ENCODE measurements at regions not wholly inside any gene's neighbourhood (a gene's known extent, or its start where the extent isn't known, plus 50 kb on each side); places are given as distances from the start of the nearest gene placed in this dataset.

DNA sequence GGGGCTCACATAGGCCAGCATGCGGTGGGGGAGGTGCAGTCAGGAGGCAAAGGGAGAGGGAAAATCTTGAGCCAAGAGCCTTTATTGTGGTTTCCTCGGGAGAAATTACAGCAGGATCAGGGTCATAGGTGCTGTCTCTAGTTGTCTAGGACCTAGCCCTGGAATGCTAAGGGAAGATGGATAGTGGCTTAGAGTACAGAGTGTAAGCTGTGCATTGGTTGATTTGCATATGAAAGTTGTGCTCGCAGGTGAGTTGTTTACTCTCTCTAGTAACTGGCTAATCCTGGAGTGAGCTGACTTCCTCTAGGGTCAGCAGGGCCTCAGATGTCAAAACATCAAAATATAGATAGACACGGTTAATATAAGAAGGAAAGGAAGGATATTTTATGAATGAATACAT lies 877.7 kb downstream of the TLE4 start:
- DNase-seq (ENCODE audit: low spot score in 2 of 2), result no peak
- no peak overlapping the region for H3K4me3 ChIP-seq (ENCODE audit: low read depth, poor library complexity, severe bottlenecking)
- intact Hi-C loops (cut with DNase I; ENCODE audit: low total_unique reads), result no loop called here
- TF ChIP-seq, protein P1, sequence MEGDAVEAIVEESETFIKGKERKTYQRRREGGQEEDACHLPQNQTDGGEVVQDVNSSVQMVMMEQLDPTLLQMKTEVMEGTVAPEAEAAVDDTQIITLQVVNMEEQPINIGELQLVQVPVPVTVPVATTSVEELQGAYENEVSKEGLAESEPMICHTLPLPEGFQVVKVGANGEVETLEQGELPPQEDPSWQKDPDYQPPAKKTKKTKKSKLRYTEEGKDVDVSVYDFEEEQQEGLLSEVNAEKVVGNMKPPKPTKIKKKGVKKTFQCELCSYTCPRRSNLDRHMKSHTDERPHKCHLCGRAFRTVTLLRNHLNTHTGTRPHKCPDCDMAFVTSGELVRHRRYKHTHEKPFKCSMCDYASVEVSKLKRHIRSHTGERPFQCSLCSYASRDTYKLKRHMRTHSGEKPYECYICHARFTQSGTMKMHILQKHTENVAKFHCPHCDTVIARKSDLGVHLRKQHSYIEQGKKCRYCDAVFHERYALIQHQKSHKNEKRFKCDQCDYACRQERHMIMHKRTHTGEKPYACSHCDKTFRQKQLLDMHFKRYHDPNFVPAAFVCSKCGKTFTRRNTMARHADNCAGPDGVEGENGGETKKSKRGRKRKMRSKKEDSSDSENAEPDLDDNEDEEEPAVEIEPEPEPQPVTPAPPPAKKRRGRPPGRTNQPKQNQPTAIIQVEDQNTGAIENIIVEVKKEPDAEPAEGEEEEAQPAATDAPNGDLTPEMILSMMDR (IDR thresholded peaks at IDR 0.05), result no peak
- no peak for TF ChIP-seq POLR2A (IDR thresholded peaks at IDR 0.05)
- WGBS, 2 donors, result 48 to 60% methylated on average over 4 of the region's 4 CpGs

DNA sequence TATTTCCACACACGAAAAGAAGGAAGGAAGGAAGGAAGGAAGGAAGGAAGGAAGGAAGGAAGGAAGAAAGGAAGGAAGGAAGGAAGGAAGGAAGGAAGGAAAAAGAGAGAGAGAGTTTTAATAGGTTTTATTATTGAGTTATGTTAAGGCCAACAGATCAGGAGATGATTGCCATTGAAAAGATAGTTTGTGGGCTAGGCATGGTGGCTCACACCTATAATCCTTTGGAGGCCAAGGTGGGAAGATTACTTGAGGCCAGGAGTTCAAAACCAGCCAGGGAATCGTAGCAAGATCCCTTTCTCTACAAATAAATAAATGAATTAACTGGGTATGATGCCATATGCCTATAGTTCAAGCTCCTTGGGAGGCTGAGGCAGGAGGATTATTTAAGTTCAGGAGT lies 877.2 kb downstream of the TLE4 start:
- intact Hi-C loops (cut with DNase I; ENCODE audit: low total_unique reads), result no loop called here
- DNase-seq (ENCODE audit: low spot score in 2 of 2), result no peak
- TF ChIP-seq, protein P1 (IDR thresholded peaks at IDR 0.05), result no peak
- no peak for TF ChIP-seq POLR2A (IDR thresholded peaks at IDR 0.05)
- no peak overlapping the region for H3K4me3 ChIP-seq (ENCODE audit: low read depth, poor library complexity, severe bottlenecking)
- 72 to 75% methylated on average over 2 of the region's 2 CpGs for WGBS, 2 donors

DNA sequence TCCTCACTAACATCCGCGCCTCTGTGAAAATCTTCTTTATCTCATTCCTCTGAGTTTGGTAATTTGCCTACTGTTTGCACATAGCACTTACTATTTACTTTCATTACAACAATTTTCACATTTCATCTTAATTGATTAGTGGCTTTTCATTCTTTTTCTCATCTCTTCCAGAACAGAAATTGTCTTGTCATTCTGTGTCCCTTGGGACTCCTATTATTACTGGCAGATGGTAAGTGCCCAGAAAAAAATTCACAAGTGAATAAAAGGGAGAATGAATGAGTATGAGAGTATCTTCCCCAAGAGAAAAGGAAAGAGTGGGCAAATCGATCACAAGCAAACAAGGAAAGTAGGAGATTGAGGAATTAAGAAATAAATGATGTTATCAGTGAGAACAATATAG lies 876.1 kb downstream of the TLE4 start:
- H3K4me3 ChIP-seq (ENCODE audit: low read depth, poor library complexity, severe bottlenecking), result no peak overlapping the region
- intact Hi-C loops (cut with DNase I; ENCODE audit: low total_unique reads), result no loop called here
- no peak for DNase-seq (ENCODE audit: low spot score in 2 of 2)
- TF ChIP-seq, protein P1 (IDR thresholded peaks at IDR 0.05), result no peak
- no peak for TF ChIP-seq POLR2A (IDR thresholded peaks at IDR 0.05)
- 83 to 96% methylated on average over 3 of the region's 3 CpGs for WGBS, 2 donors

DNA sequence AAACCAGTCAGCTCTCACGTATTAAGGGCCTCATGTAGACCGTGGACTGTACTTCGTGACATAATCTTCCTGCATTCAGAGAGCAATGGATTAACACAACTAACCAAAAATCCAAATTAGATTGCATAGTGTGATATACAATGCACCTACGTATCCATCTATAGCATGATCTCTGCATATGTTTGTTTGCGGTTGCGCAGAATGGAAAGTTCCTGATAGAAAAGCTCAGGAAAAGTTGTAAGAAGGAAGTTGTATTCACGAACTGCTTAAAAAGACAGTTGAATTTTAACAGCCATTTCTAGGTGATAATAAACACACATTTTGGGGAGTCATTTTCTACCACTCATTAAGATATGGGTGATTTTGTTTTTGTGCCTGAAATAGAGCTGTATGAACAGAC lies 869.0 kb downstream of the TLE4 start:
- WGBS, 2 donors, result 89 to 93% methylated on average over 7 of the region's 7 CpGs
- no peak for TF ChIP-seq POLR2A (IDR thresholded peaks at IDR 0.05)
- TF ChIP-seq, protein P1 (IDR thresholded peaks at IDR 0.05), result no peak
- H3K4me3 ChIP-seq (ENCODE audit: low read depth, poor library complexity, severe bottlenecking), result no peak overlapping the region
- intact Hi-C loops (cut with DNase I; ENCODE audit: low total_unique reads), result no loop called here
- DNase-seq (ENCODE audit: low spot score in 2 of 2), result no peak

DNA sequence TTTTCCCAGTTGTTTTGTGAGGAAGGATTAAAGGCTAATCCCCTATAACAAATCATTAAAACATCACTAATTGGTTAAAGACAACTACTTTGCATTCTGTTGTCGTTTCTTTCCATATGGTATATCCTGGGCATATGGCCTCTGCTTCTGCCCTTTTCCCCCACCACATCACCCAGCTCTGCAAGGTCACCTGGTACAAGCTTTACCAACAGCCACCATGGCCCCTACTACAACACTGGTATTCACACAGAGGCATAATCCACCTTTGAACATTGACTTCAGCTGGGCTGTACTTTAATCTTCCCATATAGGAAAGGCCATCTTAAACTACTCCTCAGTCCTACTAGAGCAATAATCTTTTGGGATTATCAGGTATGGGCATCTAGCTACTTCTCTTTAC lies 866.1 kb downstream of the TLE4 start:
- intact Hi-C loops (cut with DNase I; ENCODE audit: low total_unique reads), result no loop called here
- no peak overlapping the region for H3K4me3 ChIP-seq (ENCODE audit: low read depth, poor library complexity, severe bottlenecking)
- WGBS, 2 donors, result 67% methylated on average over 1 of the region's 1 CpG
- TF ChIP-seq, protein P1 (IDR thresholded peaks at IDR 0.05), result no peak
- no peak for TF ChIP-seq POLR2A (IDR thresholded peaks at IDR 0.05)
- no peak for DNase-seq (ENCODE audit: low spot score in 2 of 2)

DNA sequence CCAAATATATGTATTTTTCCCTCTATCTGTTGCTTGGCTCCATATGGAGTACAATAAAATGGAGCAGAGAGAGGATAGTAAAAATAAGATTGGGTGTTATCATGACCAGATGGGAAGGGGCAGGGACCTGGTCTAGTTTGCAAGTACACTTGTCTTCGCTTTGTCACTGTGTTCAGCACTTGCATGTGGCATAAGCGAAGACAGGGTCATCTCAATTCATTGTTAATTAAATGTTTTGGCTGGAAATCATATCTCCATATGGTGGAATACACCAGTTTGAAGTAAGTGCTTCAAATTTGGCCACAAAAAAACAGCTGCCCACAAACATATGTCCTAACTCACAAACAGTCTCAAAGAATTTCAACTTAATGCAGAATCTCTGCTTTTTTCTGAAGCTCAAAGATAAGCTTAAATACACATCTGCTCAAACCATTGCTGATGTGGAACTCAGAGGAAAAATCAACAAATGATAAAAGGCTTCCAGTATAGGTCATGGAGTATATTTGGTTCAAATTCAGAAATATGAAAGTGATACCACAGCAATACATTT lies 865.4 kb downstream of the TLE4 start:
- intact Hi-C loops (cut with DNase I; ENCODE audit: low total_unique reads), result no loop called here
- DNase-seq (ENCODE audit: low spot score in 2 of 2), result no peak
- WGBS, 2 donors, result 90 to 93% methylated on average over 2 of the region's 2 CpGs
- TF ChIP-seq, protein P1 (IDR thresholded peaks at IDR 0.05), result no peak
- no peak for TF ChIP-seq POLR2A (IDR thresholded peaks at IDR 0.05)
- no peak overlapping the region for H3K4me3 ChIP-seq (ENCODE audit: low read depth, poor library complexity, severe bottlenecking)
